Neuronal stem cell (in vitro differentiated cells): ENCODE measurements at regions not wholly inside any gene's neighbourhood (a gene's known extent, or its start where the extent isn't known, plus 50 kb on each side); places are given as distances from the start of the nearest gene placed in this dataset.

Experiments used
- DNase-seq: peaks from one replicate; pipeline ENCODE4 v3.0.0-alpha.2; 2013; ENCODE audit warnings: low spot score
- H2AFZ ChIP-seq: one replicate; pipeline ENCODE4 v1.6.1; 2013; ENCODE audit warnings: mild to moderate bottlenecking, low read length, inconsistent platforms
- H2AK5ac ChIP-seq: 2 replicates; pipeline ENCODE4 v1.6.1; 2013; ENCODE audit warnings: low read depth, mild to moderate bottlenecking, inconsistent platforms, low read length, moderate library complexity, mixed read lengths
- H2BK120ac ChIP-seq: 2 replicates; pipeline ENCODE4 v1.6.1; 2013; ENCODE audit warnings: low read depth, mild to moderate bottlenecking, inconsistent platforms, low read length, moderate library complexity, mixed read lengths
- H2BK12ac ChIP-seq: one replicate; pipeline ENCODE4 v1.6.1; 2013; ENCODE audit warnings: low read length, inconsistent platforms
- H2BK15ac ChIP-seq: 2 replicates; pipeline ENCODE4 v1.6.1; 2013; ENCODE audit warnings: mild to moderate bottlenecking, low read length, inconsistent platforms, mixed read lengths
- H2BK5ac ChIP-seq: one replicate; pipeline ENCODE4 v1.6.1; 2013; ENCODE audit warnings: inconsistent platforms, mild to moderate bottlenecking, low read length, moderate library complexity
- H3K14ac ChIP-seq: one replicate; pipeline ENCODE4 v1.6.1; 2013; ENCODE audit warnings: low read length, inconsistent platforms
- H3K18ac ChIP-seq: 2 replicates; pipeline ENCODE4 v1.6.1; 2013; ENCODE audit warnings: low read length, inconsistent platforms
- H3K23ac ChIP-seq: 2 replicates; pipeline ENCODE4 v1.6.1; 2013; ENCODE audit warnings: low read depth, mild to moderate bottlenecking, mixed read lengths, low read length, inconsistent platforms; ENCODE audit not compliant: poor library complexity
- H3K27ac ChIP-seq: replicated peaks from 3 replicates; pipeline ENCODE4 v1.5.1; 2013; ENCODE audit warnings: low read length, inconsistent platforms
- H3K27me3 ChIP-seq, 3 experiments: 2 replicates each; pipeline ENCODE4 v1.6.1; 2013; ENCODE audit warnings: low read length in 3 of 3, mild to moderate bottlenecking in 2 of 3, inconsistent platforms in 1 of 3, low read depth in 1 of 3, mixed read lengths in 1 of 3, moderate library complexity in 1 of 3; ENCODE audit not compliant: control insufficient read depth in 3 of 3, insufficient read depth in 3 of 3
- H3K36me3 ChIP-seq, 2 donors: replicated peaks in 1 of 2; 2 replicates each; pipeline ENCODE4 v1.6.1; 2013; ENCODE audit warnings: low read length in 2 of 2; ENCODE audit not compliant: control insufficient read depth in 2 of 2, insufficient read depth in 2 of 2
- H3K4ac ChIP-seq: 2 replicates; pipeline ENCODE4 v1.6.1; 2013; ENCODE audit warnings: inconsistent platforms, mild to moderate bottlenecking, low read length, moderate library complexity
- H3K4me1 ChIP-seq, 2 donors: 1 replicate in 1 of 2; 2 replicates in 1 of 2; pipeline ENCODE4 v1.6.1; 2013; ENCODE audit warnings: low read length in 2 of 2, low read depth in 1 of 2; ENCODE audit not compliant: control insufficient read depth in 2 of 2, insufficient read depth in 1 of 2
- H3K4me2 ChIP-seq: one replicate; pipeline ENCODE4 v1.6.1; 2013; ENCODE audit warnings: mild to moderate bottlenecking, low read length, inconsistent platforms; ENCODE audit not compliant: insufficient read depth, poor library complexity, severe bottlenecking
- H3K4me3 ChIP-seq, 2 donors: 2 replicates each; pipeline ENCODE4 v1.5.1; 2013; ENCODE audit warnings: low read length in 2 of 2, mild to moderate bottlenecking in 2 of 2, inconsistent platforms in 1 of 2, moderate library complexity in 1 of 2
- H3K79me1 ChIP-seq: one replicate; pipeline ENCODE4 v1.6.1; 2013; ENCODE audit warnings: low read depth, mild to moderate bottlenecking, inconsistent platforms, low read length, moderate library complexity
- H3K9ac ChIP-seq: one replicate; pipeline ENCODE4 v1.6.1; 2013; ENCODE audit warnings: mild to moderate bottlenecking, low read depth, low read length, inconsistent platforms; ENCODE audit not compliant: poor library complexity
- H3K9me3 ChIP-seq, 2 donors: replicated peaks in 1 of 2; 2 replicates each; pipeline versions ENCODE3 to v1.6.1; 2013; ENCODE audit warnings: low read length in 2 of 2, mild to moderate bottlenecking in 2 of 2, inconsistent platforms in 1 of 2, low read depth in 1 of 2, mixed read lengths in 1 of 2, moderate library complexity in 1 of 2; ENCODE audit not compliant: control insufficient read depth in 2 of 2, insufficient read depth in 1 of 2
- H4K8ac ChIP-seq: one replicate; pipeline ENCODE4 v1.6.1; 2013; ENCODE audit warnings: low read depth, mild to moderate bottlenecking, inconsistent platforms, low read length, moderate library complexity
- H4K91ac ChIP-seq: one replicate; pipeline ENCODE4 v1.6.1; 2013; ENCODE audit warnings: low read length, low read depth, mild to moderate bottlenecking, inconsistent platforms; ENCODE audit not compliant: poor library complexity
- WGBS, 2 donors: extraction: QIAGEN DNeasy Blood & Tissue Kit; methylation state at CpG; one replicate each; pipeline ENCODE4 v1.1.7; 2013; ENCODE audit warnings: missing lambda C conversion rate in 2 of 2, mixed read lengths in 1 of 2; ENCODE audit not compliant: insufficient read length in 2 of 2, insufficient replicate concordance in 1 of 2; ENCODE audit errors: extremely low coverage in 2 of 2; 5-methylcytosine and 5-hydroxymethylcytosine counted together

GRCh38 chr4:33959519-33959918 lies 2284.8 kb downstream of the ARAP2 start:
- Histone ChIP-seq H3K36me3 (no peaks in the 10 kb centered on the region), H2BK15ac (no peak overlapping the region), H4K8ac (no peak overlapping the region), H3K4ac (no peak overlapping the region), H4K91ac (no peak overlapping the region), H2AK5ac (no peak overlapping the region), H3K27ac (no peak overlapping the region), H3K4me3 (no peak overlapping the region), H2BK12ac (no peak overlapping the region), H3K23ac (no peak overlapping the region), H3K4me2 (no peak overlapping the region), H3K9ac (no peak overlapping the region), H3K18ac (no peak overlapping the region), H3K4me1 (no peaks in the 10 kb centered on the region), H3K14ac (no peak overlapping the region), H3K9me3 (no peaks in the 10 kb centered on the region), H3K27me3 (no peaks in the 10 kb centered on the region), H2BK120ac (no peak overlapping the region), H3K79me1 (no peaks in the 10 kb centered on the region), H2BK5ac (no peak overlapping the region), H2AFZ (no peak overlapping the region)
- WGBS, 2 donors = no CpG with 5 or more reads among the region's 4 CpGs
- DNase-seq = no peak

GRCh38 chr4:33961761-33962160 lies 2282.6 kb downstream of the ARAP2 start:
- no peak overlapping the region for H3K23ac ChIP-seq
- no CpG with 5 or more reads among the region's 2 CpGs for WGBS, 2 donors
- H2BK5ac ChIP-seq = no peak overlapping the region
- H2BK120ac ChIP-seq = no peak overlapping the region
- H3K4me3 ChIP-seq = no peak overlapping the region
- H3K9ac ChIP-seq = no peak overlapping the region
- H4K8ac ChIP-seq = no peak overlapping the region
- no peak overlapping the region for H4K91ac ChIP-seq
- H3K4ac ChIP-seq = no peak overlapping the region
- no peaks in the 10 kb centered on the region for H3K79me1 ChIP-seq
- H3K4me1 ChIP-seq = no peaks in the 10 kb centered on the region
- no peak overlapping the region for H2AFZ ChIP-seq
- no peaks in the 10 kb centered on the region for H3K9me3 ChIP-seq
- H3K14ac ChIP-seq = no peak overlapping the region
- no peak overlapping the region for H2AK5ac ChIP-seq
- no peaks in the 10 kb centered on the region for H3K36me3 ChIP-seq
- H3K27ac ChIP-seq = no peak overlapping the region
- no peaks in the 10 kb centered on the region for H3K27me3 ChIP-seq
- no peak for DNase-seq
- H3K18ac ChIP-seq = no peak overlapping the region
- no peak overlapping the region for H3K4me2 ChIP-seq
- no peak overlapping the region for H2BK15ac ChIP-seq
- H2BK12ac ChIP-seq = no peak overlapping the region

- no peak for DNase-seq
- no peak overlapping the region for H2AFZ ChIP-seq
- no CpG with 5 or more reads among the region's 1 CpG for WGBS, 2 donors
Observed at GRCh38 chr4:33966808-33967207, 2277.5 kb downstream of the ARAP2 start.

GRCh38 chr4:33974270-33974669 lies 2270.0 kb downstream of the ARAP2 start:
- Histone ChIP-seq H3K9me3 (no peaks in the 10 kb centered on the region), H4K8ac (no peak overlapping the region), H3K14ac (no peak overlapping the region), H3K4me3 (no peak overlapping the region), H3K79me1 (no peaks in the 10 kb centered on the region), H2BK5ac (no peak overlapping the region), H2BK15ac (no peak overlapping the region), H3K23ac (no peak overlapping the region), H3K27me3 (no peaks in the 10 kb centered on the region), H3K27ac (no peak overlapping the region), H3K9ac (no peak overlapping the region), H3K18ac (no peak overlapping the region), H2BK120ac (no peak overlapping the region), H3K4me1 (no peaks in the 10 kb centered on the region), H2AK5ac (no peak overlapping the region), H3K36me3 (no peaks in the 10 kb centered on the region), H2BK12ac (no peak overlapping the region), H4K91ac (no peak overlapping the region), H2AFZ (no peak overlapping the region), H3K4me2 (no peak overlapping the region), H3K4ac (no peak overlapping the region)
- no peak for DNase-seq

More at GRCh38 chr4:33966808-33967207, 2277.5 kb downstream of the ARAP2 start:
- Histone ChIP-seq H3K27ac (no peak overlapping the region), H3K27me3 (no peaks in the 10 kb centered on the region), H3K14ac (no peak overlapping the region), H3K4me3 (no peak overlapping the region), H3K36me3 (no peaks in the 10 kb centered on the region), H3K4me1 (no peaks in the 10 kb centered on the region), H2BK5ac (no peak overlapping the region), H4K8ac (no peak overlapping the region), H3K4ac (no peak overlapping the region), H4K91ac (no peak overlapping the region), H3K23ac (no peak overlapping the region), H3K18ac (no peak overlapping the region), H2BK15ac (no peak overlapping the region), H2BK12ac (no peak overlapping the region), H2BK120ac (no peak overlapping the region), H3K9me3 (no peaks in the 10 kb centered on the region), H2AK5ac (no peak overlapping the region), H3K4me2 (no peak overlapping the region), H3K79me1 (no peaks in the 10 kb centered on the region), H3K9ac (no peak overlapping the region)
